Ovary (tissue), 3 donors: ENCODE measurements at regions not wholly inside any gene's neighbourhood (a gene's known extent, or its start where the extent isn't known, plus 50 kb on each side); places are given as distances from the start of the nearest gene placed in this dataset.

ENCODE experiments used
- CTCF ChIP-seq, 3 donors: fragments of 450-650 bp in 2 of 3; fragments of 200-600 bp in 1 of 3; IDR thresholded peaks; one replicate each; pipeline versions ENCODE4 v1.5.1 to v1.8.0; 2016 to 2022; ENCODE audit warnings: antibody characterized with exemption in 3 of 3, mild to moderate bottlenecking in 1 of 3
- POLR2A ChIP-seq: fragments of 450-650 bp; IDR thresholded peaks from one replicate; pipeline ENCODE4 v1.6.1; 2017; ENCODE audit warnings: antibody characterized with exemption, mild to moderate bottlenecking, moderate library complexity
- donor health status: DM: no; HTN: no; CAD: no.

DNA sequence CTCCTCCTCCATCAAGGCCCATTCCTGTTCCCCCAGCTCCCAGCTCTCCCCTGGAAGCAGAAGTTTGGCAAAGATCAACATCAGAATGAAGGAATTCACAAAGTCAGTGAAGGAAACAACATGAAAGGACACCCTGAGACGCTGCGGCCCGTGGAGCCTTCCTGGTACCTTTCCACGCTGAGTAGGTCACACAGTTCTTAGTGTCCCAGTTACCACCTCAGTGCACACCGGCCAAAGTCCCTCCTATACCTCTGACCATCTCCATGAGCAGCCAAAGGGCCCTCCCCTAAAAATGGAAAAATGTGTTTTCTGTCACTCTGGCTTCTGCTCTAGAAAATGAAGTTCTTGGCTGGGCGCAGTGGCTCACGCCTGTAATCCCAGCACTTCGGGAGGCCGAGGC lies 191.6 kb upstream of the AGAP1 start:
- TF ChIP-seq CTCF (IDR thresholded peaks at IDR 0.05) (no peak), POLR2A (no peak)
